GM18868 (cell line): ENCODE measurements at regions not wholly inside any gene's neighbourhood (a gene's known extent, or its start where the extent isn't known, plus 50 kb on each side); places are given as distances from the start of the nearest gene placed in this dataset.

Experiments used
- ATAC-seq: cut with Tn5 transposase; IDR thresholded peaks from one replicate; pipeline ENCODE4 v1.9.1; 2021; ENCODE audit warnings: mild to moderate bottlenecking, moderate library complexity; ENCODE audit not compliant: unreplicated experiment

DNA sequence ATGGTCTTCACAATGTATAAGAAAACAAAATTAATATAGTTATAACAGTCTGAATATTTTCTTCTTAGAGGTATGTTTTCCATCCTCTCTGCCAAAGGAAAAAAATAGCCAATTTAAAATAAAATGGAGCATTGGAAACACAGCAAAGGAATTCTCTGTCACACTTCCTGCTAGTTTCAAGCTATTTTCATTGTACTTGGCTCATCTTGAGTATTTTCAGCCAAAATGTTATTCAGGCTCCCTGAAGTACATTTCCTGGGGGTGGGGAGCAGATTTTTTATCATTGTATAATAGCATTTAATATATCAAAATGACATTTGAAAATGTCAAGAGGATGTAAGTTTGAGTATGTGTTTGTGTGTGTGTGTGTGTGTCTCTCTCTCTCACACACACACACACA, 463.6 kb upstream of the REG3G start:
- ATAC-seq: no peak

DNA sequence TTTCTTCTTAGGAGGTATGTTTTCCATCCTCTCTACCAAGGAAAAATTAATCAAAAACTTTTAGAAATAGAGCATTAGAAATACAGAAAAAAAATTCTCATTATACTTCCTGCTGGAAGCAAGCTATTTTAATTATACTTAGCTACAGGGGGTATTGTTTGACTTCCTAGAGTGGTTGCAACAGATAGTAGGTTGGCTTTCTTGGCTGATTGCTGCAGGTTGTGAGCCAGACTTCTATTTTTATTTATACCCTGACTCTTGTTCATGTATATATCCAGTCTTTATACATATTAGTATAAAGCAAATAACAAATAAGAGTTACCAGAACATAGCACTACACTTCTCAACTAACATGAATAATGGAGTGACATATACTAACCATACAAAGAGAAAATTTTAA, 460.8 kb upstream of the REG3G start:
- no peak for ATAC-seq

DNA sequence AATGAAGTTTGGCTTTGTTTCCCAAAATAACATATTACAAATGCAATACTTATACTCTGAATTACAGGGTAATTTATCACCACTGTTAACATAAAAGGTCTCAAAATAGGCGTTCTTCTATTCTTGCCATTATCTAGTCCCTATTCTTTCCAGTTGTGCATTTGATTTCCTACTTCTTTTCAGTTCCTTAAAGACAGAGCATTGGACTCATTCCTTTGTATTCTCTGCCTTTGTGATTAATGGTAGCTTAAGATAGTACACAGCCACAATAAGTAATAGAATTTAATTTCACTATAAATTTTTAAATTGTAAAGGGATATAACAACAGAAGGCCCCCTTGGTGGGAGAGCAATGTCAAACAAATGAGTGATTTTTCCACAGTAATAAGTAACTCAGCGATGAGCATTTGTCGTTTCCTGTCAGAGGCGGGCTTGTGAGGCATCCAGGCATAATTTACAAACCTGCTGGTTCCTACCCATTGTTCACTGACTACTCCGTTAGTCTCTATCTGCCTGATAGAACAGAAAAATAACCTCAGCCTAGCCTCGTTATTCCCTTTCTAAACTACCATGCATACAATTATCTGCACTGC, 456.6 kb upstream of the REG3G start:
- no peak for ATAC-seq

- no peak for ATAC-seq
Measured at GRCh38 chr2:78576409-78576808, 449.1 kb upstream of the REG3G start.

- no peak for ATAC-seq
Measured at GRCh38 chr2:78585871-78586270, 439.6 kb upstream of the REG3G start.

GRCh38 chr2:78586316-78586715, 439.2 kb upstream of the REG3G start:
- ATAC-seq: no peak

DNA sequence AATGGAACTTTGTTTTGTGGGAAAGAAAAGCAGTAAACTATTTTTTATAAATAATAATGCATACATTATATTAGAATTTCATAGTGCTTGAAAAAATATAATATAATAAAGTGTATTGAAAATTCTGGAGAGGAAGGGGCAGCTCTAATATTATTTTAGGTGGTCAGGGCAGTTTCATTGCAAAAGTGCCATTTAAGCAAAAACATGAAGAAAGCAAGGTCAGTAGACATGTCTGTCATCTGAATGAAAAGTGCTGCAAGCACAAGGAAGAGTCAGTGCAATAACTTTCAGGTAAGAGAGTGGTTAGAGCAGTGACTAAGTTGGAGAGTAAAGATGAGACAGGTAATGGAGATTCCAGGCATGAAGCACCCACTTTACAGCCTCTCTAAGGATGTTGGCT, 435.6 kb upstream of the REG3G start:
- no peak for ATAC-seq

- ATAC-seq: no peak
Measured at GRCh38 chr2:78592491-78592890, 433.0 kb upstream of the REG3G start.

- no peak for ATAC-seq
Measured at GRCh38 chr2:78601113-78601512, 424.4 kb upstream of the REG3G start.

DNA sequence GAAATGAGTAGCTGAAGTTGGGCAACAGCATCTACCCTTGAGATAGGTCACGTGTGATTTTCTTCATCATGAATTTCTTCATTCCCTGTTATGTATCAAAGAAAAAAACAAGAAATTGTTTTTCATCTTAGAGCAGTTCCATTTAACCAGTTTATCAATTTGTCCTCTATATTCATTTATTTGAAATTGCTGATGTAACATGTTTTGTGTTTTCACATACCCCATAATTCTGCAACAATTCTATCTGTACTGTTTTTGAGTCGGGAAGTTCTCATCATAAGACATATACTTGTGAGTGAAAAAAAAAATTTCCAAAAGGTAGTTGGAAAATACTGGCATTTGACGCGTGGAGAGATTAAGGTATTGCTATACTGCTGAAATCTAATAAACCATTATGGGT, 422.6 kb upstream of the REG3G start:
- no peak for ATAC-seq

DNA sequence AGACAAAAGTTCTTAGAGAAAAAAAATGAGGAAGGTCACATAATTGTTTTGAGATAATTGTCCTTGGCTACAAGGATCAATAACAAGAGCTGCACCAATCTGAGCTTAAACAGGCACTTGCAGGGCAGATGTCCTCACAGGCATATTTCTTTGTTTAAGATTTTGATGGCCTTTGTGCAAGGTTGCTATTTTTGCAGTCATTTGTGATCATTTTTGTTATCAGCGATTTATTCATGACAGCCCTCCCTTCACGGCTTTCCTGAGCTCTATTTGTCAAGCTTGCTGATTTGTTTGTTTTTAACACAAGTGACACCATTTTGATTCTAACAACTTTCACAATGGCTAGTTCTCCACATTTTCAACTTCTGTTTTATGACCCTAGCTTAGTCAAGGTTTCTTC, 418.6 kb upstream of the REG3G start:
- no peak for ATAC-seq

DNA sequence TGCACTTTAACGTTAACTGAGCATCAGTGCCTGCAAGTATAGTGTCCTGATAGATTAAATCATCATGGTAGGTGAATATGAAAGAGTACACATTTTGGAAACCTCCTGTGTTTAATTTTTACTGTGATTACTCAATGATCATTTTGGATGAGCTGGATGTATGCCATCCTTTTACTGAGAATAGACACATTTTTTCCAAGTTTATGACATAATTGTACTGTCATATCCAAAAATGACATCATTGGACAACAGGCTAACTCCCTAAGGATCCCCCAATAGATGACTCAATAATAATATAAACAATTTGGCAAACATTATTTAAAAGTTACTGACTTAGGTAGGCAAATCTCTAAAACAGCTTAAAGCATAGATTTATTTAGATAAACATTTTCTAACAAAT, 410.8 kb upstream of the REG3G start:
- no peak for ATAC-seq

DNA sequence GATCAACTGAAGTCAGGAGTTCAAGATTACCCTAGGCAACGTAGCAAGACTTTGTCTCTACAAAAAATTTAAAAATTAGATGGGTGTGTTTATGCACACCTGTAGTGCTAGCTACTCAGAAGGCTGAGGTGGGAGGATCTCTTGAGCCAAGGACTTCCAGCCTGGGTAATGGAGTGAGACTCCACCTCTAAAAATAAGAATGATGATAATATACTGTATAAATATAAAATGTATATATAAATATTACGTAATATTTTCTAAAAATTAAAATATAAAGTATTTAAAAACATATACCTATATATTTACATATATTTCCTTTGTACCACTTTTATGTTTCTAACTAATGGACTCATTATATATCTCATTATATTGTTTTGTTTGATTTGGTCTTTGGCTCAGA, 409.5 kb upstream of the REG3G start:
- ATAC-seq: no peak

- no peak for ATAC-seq
Measured at GRCh38 chr2:78634425-78634824, 391.1 kb upstream of the REG3G start.

GRCh38 chr2:78644854-78645253, 380.6 kb upstream of the REG3G start:
- ATAC-seq: no peak

GRCh38 chr2:78646533-78647364, 378.8 kb upstream of the REG3G start:
- no peak for ATAC-seq

- ATAC-seq: no peak
Measured at GRCh38 chr2:78648558-78648957, 376.9 kb upstream of the REG3G start.

- ATAC-seq: no peak
Measured at GRCh38 chr2:78654941-78655340, 370.6 kb upstream of the REG3G start.

DNA sequence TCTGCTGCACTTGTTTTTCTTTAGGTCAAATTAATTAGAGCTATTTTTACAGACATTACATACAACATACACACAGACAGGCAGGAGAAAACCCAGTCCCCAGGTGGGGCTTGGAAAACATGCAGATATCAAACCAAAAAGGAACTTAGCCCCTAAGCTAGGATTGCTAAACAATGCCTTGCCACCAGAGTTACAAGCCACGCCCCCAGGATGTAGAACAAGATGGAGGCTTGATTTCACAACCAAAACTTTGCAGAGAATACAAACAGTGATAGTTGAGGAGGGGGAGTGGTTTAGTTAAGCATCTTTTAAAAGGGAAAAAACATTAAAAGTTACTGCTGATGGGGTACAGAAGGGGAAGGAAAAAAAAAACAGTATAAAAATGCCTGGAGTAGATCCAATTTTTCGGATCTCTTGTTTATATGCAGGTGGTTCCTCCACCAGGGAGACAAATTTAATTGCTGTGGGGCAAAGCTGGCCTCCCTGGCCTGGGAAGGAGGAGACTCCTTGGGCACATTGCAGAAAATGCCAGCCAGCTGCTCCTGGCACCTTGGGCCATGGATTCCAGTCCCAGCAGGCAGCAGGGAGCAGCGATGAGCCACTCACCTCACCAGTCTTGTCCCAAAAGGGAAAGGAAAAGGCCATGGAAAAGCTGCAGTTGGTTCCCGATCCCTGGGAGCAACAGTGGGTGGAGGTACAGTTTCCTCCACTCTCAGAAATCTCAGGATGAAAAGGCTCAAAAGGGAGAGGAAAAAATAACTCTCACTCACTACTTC, 348.4 kb upstream of the REG3G start:
- ATAC-seq: no peak

DNA sequence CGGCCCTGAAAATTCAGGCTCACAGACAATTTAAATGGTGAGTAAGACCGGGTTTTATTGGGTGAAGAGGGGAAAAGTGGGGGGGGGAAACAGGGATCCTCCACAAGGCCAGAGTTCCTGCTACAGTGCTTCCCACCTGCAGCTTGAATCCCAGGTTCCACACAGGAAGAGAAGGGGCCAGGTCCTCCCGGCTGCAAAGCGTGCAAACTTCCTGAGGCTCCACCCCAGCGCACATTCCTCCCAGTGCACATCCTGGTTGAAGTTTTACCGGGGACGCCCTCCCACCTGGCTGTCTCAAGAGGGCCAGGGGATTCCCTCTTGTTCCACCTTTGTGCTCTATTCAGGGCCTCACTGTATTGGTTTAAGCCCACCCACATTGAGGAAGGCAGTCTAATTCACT, 347.7 kb upstream of the REG3G start:
- ATAC-seq: no peak

GRCh38 chr2:78681386-78681785, 344.1 kb upstream of the REG3G start:
- ATAC-seq: no peak

- ATAC-seq: no peak
Measured at GRCh38 chr2:78682781-78683180, 342.7 kb upstream of the REG3G start.
